Ovary (tissue), 3 donors: ENCODE measurements at regions not wholly inside any gene's neighbourhood (a gene's known extent, or its start where the extent isn't known, plus 50 kb on each side); places are given as distances from the start of the nearest gene placed in this dataset.
"Not testable (repeated sequence)": the region's sequence is repeated elsewhere in the genome, so short reads cannot be mapped to it uniquely, and the experiment has no call there.

ENCODE experiments used
- POLR2A ChIP-seq: fragments of 450-650 bp; IDR thresholded peaks from one replicate; pipeline ENCODE4 v1.6.1; 2017; ENCODE audit warnings: antibody characterized with exemption, mild to moderate bottlenecking, moderate library complexity
- TF ChIP-seq, protein P1 (sequence below), 3 donors: fragments of 450-650 bp in 2 of 3; fragments of 200-600 bp in 1 of 3; IDR thresholded peaks; one replicate each; pipeline versions ENCODE4 v1.5.1 to v1.8.0; 2016 to 2022; ENCODE audit warnings: antibody characterized with exemption in 3 of 3, mild to moderate bottlenecking in 1 of 3
- donor health status: DM: no; HTN: no; CAD: no.

- TF ChIP-seq, protein P1, sequence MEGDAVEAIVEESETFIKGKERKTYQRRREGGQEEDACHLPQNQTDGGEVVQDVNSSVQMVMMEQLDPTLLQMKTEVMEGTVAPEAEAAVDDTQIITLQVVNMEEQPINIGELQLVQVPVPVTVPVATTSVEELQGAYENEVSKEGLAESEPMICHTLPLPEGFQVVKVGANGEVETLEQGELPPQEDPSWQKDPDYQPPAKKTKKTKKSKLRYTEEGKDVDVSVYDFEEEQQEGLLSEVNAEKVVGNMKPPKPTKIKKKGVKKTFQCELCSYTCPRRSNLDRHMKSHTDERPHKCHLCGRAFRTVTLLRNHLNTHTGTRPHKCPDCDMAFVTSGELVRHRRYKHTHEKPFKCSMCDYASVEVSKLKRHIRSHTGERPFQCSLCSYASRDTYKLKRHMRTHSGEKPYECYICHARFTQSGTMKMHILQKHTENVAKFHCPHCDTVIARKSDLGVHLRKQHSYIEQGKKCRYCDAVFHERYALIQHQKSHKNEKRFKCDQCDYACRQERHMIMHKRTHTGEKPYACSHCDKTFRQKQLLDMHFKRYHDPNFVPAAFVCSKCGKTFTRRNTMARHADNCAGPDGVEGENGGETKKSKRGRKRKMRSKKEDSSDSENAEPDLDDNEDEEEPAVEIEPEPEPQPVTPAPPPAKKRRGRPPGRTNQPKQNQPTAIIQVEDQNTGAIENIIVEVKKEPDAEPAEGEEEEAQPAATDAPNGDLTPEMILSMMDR (IDR thresholded peaks at IDR 0.05) = not testable (repeated sequence)
- TF ChIP-seq POLR2A = not testable (repeated sequence)
Measured at GRCh38 chrX:823073-823472, 192.5 kb downstream of the SHOX start.
